Calu3 (cell line): ENCODE measurements at regions not wholly inside any gene's neighbourhood (a gene's known extent, or its start where the extent isn't known, plus 50 kb on each side); places are given as distances from the start of the nearest gene placed in this dataset.

Source experiments
- BruUV-seq: library from RNA; stranded (reverse); fragments of 400-500 nt; replicated peaks from 2 replicates; lab custom pipeline; 2021; lab: Mats Ljungman, UMichigan
- CTCF ChIA-PET: fragments of 300-600 bp; sonication (Branson Sonifier 250); formaldehyde crosslinking; loops from one replicate; lab custom pipeline; 2022; ENCODE audit warnings: antibody characterized with exemption; lab: Charles Lee
- DNase-seq: peaks from one replicate; pipeline ENCODE4 v3.0.0; 2022
- H3K27ac Mint-ChIP-seq: one replicate; pipeline ENCODE4 v1.8.0; 2022; ENCODE audit warnings: mixed read lengths; ENCODE audit not compliant: unreplicated experiment
- H3K27me3 Mint-ChIP-seq: one replicate; pipeline ENCODE4 v1.8.0; 2022; ENCODE audit warnings: mixed read lengths; ENCODE audit not compliant: unreplicated experiment
- H3K36me3 Mint-ChIP-seq: one replicate; pipeline ENCODE4 v1.8.0; 2022; ENCODE audit warnings: mild to moderate bottlenecking, moderate library complexity, mixed read lengths; ENCODE audit not compliant: insufficient read depth, unreplicated experiment
- H3K4me1 Mint-ChIP-seq: one replicate; pipeline ENCODE4 v1.8.0; 2022; ENCODE audit warnings: mild to moderate bottlenecking, low read depth, mixed read lengths; ENCODE audit not compliant: unreplicated experiment
- H3K4me3 Mint-ChIP-seq: one replicate; pipeline ENCODE4 v1.8.0; 2022; ENCODE audit warnings: mild to moderate bottlenecking, low read depth, moderate library complexity, mixed read lengths; ENCODE audit not compliant: unreplicated experiment
- H3K9me3 Mint-ChIP-seq: one replicate; pipeline ENCODE4 v1.8.0; 2022; ENCODE audit warnings: low read depth, mixed read lengths; ENCODE audit not compliant: unreplicated experiment
- CTCF ChIP-seq: fragments of 200-600 bp; IDR thresholded peaks from one replicate; pipeline ENCODE4 v1.8.0; 2022; ENCODE audit warnings: antibody characterized with exemption; ENCODE audit not compliant: unreplicated experiment
- intact Hi-C: fragments of 100-400 bp; cut with micrococcal nuclease; formaldehyde crosslinking; loops from one replicate; pipeline ENCODE4 v1.10.0; 2022; ENCODE audit not compliant: unreplicated experiment

GRCh38 chr1:25065321-25065721, 135.2 kb upstream of the RUNX3 start:
- no peaks in the 10 kb centered on the region for H3K36me3 Mint-ChIP-seq
- intact Hi-C loops, result no loop called here
- no peak for TF ChIP-seq CTCF
- no peak overlapping the region for H3K4me3 Mint-ChIP-seq
- CTCF ChIA-PET, result no interaction called here
- no peak for DNase-seq
- H3K27ac Mint-ChIP-seq, result no peak overlapping the region
- BruUV-seq, result no TSS peak
- peaks cover 63% of the 10 kb centered on the region for H3K27me3 Mint-ChIP-seq
- H3K4me1 Mint-ChIP-seq, result peaks cover 11% of the 10 kb centered on the region
- no peaks in the 10 kb centered on the region for H3K9me3 Mint-ChIP-seq

GRCh38 chr1:25064465-25065240, 134.6 kb upstream of the RUNX3 start:
- Mint-ChIP-seq H3K36me3 (no peaks in the 10 kb centered on the region), H3K4me3 (no peak overlapping the region), H3K4me1 (peaks cover 11% of the 10 kb centered on the region), H3K27ac (no peak overlapping the region), H3K27me3 (peaks cover 63% of the 10 kb centered on the region), H3K9me3 (no peaks in the 10 kb centered on the region)
- DNase-seq, result no peak
- intact Hi-C loops, result no loop called here
- TF ChIP-seq CTCF, result no peak
- CTCF ChIA-PET, result no interaction called here
- BruUV-seq, result no TSS peak

GRCh38 chr1:25063591-25064416, 133.7 kb upstream of the RUNX3 start:
- TF ChIP-seq CTCF, result no peak
- no TSS peak for BruUV-seq
- peaks cover 11% of the 10 kb centered on the region for H3K4me1 Mint-ChIP-seq
- H3K4me3 Mint-ChIP-seq, result no peak overlapping the region
- intact Hi-C loops, result no loop called here
- peaks cover 63% of the 10 kb centered on the region for H3K27me3 Mint-ChIP-seq
- no peak for DNase-seq
- no peak overlapping the region for H3K27ac Mint-ChIP-seq
- H3K36me3 Mint-ChIP-seq, result no peaks in the 10 kb centered on the region
- no peaks in the 10 kb centered on the region for H3K9me3 Mint-ChIP-seq
- CTCF ChIA-PET, result no interaction called here

GRCh38 chr1:25062621-25063255, 132.7 kb upstream of the RUNX3 start:
- CTCF ChIA-PET, result no interaction called here
- Mint-ChIP-seq H3K4me3 (no peak overlapping the region), H3K36me3 (no peaks in the 10 kb centered on the region), H3K4me1 (peaks cover 11% of the 10 kb centered on the region), H3K9me3 (no peaks in the 10 kb centered on the region), H3K27me3 (peaks cover 68% of the 10 kb centered on the region), H3K27ac (no peak overlapping the region)
- TF ChIP-seq CTCF, result no peak
- intact Hi-C loops, result no loop called here
- no peak for DNase-seq
- no TSS peak for BruUV-seq
